CD4-positive, alpha-beta T cell treated with Interferon alpha-2 for 1 hour (primary cell): ENCODE measurements at regions not wholly inside any gene's neighbourhood (a gene's known extent, or its start where the extent isn't known, plus 50 kb on each side); places are given as distances from the start of the nearest gene placed in this dataset.
"Not testable (repeated sequence)": the region's sequence is repeated elsewhere in the genome, so short reads cannot be mapped to it uniquely, and the experiment has no call there.

ENCODE experiments used
- DNase-seq, 2 donors: peaks; one replicate each; pipeline ENCODE4 v3.0.0-alpha.2; 2020 to 2022

DNA sequence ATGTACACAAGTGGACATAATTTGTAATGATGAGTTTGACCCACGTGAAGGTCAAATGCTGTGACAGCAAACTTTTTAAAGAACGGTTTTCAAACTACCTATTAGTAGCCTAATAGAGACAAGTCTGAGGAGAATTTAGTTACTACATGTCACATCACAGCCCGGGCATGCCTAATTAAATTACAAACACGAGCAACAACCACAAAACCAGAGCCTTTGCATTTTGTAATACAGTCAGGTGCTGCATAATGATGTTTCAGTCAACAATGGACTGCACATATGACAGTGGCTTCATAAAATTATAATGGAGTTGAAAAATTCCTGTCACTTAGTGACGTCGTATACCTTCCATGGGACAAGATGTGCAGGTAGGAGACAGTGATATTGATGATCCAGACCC, 274.5 kb downstream of the DACT1 start:
- DNase-seq, result no peak

DNA sequence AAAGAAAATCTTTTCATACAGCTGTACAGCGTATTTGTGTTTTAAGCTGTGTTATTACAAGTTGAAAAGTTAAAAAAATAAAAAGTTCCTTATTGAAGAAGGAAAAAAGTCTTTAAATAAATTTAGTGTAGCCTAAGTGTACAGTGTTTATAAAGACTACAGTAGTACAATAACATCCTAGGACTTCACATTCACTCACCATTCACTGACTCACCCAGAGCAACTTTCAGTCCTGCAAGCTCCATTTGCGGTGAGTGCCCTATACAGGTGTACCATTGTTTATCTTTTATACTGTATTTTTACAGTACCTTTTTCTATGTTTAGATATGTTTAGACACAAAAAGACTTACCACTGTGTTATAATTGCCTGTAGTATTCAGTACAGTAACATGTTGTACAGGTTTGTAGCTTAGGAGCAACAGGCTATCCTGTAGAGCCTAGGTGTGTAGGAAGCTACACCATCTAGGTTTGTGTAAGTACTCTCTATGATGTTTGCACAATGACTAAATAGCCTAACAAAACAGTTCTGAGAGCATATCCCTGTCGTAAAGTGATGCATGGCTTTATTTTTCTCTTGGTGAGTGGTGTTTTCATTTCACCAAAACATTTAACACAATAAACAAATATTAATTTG, 275.2 kb downstream of the DACT1 start:
- DNase-seq, result no peak

DNA sequence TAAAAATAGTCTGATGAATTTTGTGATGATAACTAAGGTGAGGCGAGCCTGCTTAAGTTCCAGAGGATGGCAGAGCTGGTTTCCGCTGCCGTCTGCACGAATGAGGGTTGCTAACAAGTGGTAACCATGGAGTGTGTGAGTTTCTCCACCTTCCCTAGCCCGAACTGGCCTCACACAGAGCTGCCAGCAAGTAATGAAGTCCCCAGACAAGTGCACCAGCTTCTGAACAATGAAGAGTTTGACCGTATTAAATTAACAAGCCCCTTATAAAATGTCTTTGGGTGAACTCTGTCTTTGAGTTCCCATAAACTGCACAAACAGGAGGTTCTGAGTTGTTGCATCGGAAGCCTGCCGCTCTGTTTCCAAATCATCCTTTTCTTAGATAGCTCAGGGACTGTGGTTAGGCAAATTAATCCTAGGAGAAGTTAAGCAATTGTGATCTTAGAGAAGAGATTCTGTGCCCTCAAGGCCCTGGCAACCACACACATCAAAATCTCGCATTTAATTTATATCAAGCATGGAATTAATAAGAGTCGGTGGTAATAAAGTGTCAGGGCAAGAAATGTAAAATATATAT, 274.1 kb upstream of the DAAM1 start:
- no peak for DNase-seq

DNA sequence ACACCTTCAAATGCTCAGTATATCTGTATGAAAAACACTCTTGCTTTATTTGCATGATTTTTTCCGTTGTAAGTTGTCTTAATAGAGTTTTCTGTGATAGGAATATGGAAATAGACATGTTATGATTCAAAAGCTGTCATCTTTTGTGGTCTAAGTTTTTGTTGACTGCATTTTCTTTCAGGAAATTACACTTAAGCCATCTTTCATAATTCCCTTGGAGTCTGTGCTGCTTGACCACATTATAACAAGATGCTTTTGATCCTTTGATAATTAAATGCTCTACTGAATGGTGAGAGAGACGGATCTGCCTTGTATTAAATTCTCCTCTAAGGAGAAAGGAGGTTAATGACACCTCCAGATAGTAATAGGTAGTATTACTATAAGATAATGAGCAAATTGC, 272.8 kb upstream of the DAAM1 start:
- DNase-seq, result no peak

DNA sequence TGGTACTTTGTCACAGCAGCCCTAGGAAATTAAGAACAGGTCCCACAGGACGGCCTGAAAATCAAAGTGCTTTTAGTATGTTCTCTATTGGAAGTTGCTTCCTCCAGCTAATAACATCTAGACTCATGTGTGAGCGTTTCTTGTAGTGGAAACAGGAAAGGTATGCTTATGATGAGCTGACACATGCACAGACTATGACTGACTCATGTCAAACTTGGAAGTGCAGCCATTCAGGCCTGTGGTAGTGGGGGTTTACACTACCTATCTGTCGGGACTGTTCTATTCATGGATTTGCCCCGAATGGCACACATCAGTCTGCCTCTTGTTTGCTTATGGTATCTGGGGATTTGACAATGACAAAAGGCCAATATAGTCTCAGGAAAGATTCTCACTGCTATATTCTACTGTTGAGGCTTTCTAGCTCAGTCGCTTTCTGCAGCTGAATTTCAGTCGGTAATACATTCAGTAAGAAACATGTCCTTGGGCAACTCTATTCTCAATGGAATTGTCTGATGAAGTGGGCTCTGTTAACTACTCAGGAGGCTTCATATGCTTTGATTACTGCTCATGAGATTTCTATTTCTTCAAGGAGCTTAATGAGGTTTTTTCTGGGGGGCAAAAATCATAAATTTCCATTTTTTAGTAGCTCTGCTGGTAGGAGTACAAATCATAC, 270.3 kb upstream of the DAAM1 start:
- DNase-seq, result no peak

DNA sequence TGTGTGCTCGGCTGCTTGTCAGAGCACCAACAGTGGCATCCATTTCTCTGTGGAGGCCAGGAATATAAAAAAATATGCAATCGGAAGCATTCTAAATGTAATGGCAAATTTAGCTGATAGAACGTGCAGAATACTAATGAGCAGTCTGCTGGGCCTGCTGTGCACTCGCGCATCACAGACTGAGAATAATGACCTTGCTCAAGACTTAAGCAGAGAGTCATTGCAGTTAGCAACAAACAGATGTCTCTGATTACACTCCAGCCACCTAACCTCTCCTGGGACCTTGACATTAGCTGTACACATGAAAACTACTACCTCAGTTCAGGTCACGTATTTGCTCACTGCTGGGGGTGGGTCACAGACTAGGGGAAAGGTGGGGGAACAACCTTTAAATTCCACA, 269.2 kb upstream of the DAAM1 start:
- DNase-seq, result no peak

DNA sequence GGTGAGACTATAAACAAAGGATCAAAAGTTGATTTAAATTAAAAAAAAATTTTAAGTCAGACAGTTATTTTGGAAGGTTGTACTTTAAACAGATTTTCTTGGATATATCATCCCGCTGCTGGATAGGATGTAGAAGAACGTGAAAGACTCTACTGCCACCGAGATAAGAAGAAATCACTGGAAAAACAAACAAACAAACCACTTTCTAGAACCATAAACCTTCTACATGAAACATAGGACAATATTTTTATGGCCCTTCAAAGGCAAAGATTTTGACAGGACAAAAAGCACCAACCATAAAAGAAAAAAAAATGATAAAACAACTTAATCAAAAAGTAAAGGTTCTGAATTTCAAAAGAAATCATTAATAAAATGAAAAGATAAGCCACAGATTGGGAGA, 268.2 kb upstream of the DAAM1 start:
- DNase-seq, result no peak

DNA sequence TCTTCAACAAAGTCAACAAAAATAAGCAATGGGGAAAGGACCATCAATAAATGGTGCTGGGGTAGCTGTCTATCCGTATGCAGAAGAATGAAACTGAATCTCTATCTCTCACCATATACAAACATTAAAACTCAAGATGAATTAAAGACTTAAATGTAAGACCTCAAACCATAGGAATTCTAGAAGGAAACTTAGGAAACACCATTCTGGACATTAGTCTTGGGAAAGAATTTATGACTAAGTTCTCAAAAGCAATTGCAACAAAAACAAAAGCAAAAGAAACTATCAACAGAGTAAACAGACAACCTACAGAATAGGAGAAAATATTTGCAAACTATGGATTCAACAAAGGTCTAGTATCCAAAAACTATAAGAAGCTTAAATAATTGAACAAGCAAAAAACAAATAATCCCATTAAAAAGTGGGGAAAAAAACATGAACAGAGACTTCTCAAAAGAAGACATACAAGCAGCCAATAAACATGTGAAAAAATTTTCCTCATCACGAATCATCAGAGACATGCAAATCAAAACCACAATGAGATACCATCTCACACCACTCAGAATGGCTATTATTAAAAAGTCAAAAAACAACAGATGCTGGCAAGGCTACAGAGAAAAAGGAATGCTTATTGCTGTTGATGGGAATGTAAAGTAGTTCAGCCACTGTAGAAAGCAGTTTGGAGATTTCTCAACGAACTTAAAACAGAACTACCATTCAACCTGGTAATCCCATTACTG, 266.1 kb upstream of the DAAM1 start:
- not testable (repeated sequence) for DNase-seq

DNA sequence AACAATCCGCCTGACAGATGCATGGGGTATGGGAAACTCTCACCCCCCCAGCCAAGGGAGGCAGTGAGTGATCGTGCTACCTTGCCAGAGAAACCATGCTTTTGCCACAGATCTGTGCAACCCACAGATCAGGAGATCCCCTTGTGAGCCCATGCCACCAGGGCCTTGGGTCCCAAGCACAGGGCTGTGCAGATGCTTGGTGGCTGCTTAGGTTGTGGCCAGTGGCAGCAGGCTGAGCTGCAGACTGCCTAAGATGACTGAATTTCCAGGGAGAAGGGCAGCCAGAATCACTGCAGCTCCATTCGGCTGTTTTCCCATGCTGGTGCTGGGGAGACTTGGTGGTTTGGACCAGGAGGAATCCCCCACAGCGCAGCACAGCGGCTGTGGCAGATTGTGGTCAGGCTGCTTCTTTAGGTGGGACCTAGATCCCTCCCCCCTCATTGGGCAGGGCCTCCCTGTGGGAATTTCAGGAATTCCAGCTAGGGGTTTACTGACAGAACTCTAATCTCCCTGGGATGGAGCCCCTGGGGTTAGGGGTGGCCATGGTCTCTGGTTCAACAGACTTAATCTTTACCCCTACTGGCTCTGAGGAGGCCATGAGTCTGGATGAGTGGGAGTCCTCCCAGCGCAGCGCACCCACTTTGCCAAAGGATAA, 264.6 kb upstream of the DAAM1 start:
- no peak for DNase-seq

DNA sequence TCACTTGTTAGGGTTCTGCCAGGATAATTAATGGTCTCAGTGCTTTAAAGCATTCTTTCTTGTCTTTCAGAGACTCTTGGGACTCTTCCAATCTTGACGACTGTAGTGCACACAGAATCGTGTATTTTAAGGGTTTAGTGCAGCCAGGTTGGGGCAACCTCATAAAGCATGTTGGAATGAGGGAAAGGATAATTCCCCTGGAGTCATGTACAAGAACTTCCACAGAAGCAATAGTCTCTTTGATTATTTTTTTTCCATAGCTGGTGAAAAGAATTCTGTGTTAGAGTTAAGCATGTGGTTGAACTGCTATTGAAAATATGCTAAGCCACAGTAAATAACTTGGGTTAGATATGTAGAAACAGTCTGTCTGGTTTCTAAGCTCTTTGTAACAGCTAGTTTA, 246.8 kb upstream of the DAAM1 start:
- no peak for DNase-seq

DNA sequence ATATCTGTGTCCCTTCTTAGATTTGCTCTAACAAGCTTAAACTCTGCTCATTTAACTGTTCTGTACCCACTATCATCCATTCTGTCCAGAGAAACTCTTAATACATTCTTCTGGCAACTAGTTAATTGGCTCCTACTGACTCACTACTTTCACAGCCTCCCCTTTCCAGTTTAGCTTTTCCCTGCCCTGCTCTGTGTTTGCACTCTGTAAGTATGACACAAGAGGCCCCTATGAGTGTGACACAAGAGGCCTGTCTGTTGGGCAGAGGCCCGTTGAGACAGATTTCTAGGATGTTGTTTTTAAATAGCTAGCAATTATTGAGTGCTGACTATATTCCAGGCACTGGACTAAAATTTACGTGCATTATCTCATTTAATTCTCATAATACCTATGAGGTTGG, 246.0 kb upstream of the DAAM1 start:
- no peak for DNase-seq

DNA sequence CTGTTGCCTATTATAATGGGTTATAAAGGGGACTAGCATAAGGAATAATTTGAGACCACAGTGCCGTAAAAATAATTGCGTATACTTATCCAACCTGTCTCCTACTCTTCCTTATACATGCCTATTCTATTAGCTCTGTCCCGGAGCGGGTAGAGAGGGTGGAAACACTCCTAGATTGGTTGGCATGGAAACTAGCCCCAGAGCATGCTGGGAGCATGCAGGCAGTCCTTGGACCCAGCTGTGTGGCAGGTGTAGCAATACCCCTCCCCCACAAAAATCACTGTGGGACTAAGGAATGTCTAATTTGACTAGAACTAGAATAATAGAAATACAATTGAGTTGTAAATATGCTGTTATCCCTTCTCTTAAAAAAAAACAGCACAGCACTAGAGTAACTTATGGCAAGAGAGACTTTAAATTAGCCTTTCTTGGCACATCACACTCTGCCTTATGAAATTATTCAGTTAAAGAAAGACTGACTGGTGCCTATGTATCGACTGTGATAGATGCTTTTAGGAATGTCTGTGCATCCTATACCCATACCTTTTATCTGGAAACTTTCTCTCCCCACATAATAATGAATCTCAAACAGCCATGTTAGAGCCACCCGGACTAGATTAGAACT, 244.0 kb upstream of the DAAM1 start:
- no peak for DNase-seq

DNA sequence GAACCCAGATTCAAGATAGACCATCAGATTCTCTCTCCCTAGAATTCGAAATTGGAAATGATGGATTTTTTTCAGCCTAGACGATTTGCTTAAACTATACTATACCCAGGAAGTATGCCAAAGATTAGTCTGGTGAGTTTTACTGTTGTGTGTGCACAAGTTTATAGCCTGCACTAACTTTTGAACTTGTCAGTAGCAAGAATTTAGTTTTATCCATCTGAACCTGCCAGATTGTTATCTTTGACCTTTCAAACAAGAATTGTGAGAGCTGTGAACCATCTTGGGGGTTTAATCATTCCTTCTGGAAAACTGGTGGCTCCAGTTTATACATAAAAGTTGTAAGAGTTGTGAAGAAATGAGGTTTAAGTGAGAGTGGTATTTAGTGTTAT, 243.5 kb upstream of the DAAM1 start:
- no peak for DNase-seq

DNA sequence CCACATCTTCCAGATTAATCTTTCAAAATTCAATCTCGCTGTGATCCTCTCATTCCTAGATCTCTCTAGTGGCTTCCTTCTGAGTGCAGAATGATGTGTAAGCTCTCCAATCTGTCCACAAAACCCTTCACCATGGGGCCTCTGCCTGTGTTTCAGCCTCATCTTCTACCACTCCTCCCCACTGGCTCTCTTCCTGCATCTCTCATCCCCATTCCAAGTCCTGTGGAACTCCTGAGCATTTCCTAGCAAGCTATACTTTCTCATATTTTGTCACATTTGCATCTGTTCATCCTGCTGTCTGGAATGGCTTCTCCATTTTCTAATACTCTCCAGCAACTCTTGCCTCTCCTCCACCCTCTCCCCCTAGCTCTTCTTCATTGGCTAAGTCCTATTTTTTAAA, 242.0 kb upstream of the DAAM1 start:
- DNase-seq, result no peak

DNA sequence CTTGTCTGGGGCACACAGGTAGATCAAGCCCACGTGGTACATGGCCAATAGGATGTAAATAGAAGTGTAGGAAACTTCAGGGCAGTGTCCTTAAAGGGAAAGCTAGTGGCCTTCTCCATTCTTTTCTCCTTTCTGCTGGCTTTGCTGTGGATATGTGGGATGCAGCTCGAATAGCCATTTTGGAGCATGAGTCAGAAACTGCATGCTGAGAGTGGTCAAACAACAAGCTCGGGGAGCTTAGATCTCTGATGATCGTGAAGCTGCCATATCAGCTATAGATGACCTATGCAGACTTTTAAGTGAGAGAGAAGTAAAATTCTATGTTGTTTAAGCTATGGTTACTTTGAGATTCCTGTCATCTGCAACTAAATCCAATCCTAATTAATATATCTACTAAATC, 241.3 kb upstream of the DAAM1 start:
- no peak for DNase-seq

DNA sequence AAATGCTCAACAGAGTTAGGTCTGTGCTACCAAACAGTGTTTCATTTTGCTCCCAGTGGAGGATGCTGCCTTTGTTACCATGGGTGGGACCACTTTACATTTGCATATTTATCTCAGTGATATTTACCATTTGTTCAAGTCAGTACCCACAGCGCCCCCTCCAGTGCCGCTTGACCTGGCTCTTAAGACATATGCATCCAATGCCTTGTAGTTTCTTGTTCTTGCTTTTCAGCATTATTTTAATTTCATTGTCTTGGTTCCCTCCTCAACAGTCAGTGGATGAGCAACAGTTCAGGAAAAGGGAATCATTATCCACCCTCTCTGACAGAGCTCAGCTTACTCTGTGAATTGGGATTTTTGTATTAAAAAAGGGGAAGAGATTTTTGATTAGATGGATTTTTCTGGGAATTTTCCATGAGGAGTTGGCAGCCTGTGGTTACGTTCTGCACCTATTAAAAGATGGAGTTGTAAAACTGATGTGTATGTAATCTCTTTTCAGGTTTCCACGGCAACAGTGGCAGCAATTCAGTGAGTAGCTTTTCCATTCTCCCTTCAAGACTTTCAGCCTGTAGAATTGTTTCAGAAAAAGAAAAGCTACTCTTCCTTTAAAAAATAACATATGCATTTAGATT, 240.5 kb upstream of the DAAM1 start:
- no peak for DNase-seq

DNA sequence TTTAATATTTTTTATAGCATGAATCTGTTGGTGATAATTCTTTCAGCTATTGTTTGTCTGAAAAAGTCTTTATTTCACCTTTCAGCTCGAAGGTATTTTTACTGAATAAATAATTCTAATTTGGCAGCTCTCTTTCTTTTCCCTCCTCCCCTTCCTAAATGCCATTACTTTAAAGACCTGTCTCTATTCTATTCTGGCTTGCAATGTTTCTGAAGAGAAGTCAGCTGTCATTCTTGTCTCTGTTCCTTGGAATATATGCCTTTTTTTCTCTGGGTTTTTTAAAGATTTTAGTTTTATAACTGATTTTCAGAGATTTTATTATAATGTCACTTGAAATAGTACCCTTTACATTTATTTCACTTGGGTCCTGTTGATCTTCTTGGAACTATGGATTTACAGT, 237.9 kb upstream of the DAAM1 start:
- DNase-seq, result no peak

DNA sequence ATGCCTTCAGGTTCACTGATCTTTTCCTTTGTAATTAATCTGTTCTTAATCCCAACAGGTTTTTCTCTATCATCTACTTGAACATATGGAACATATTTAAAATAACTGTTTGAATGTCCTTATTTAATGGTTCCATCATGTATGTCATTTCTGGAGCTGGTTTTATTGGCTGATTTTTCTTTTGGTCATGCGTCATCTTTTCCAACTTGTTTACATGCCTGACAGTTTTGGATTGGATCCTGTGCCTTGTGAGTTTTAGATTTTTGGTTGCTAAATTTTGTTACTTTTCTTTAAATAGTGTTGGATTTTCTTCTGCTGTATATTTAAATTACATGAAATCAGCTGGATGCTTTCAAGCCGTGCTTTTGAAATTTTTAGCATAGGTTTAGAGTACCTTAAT, 237.3 kb upstream of the DAAM1 start:
- no peak for DNase-seq

DNA sequence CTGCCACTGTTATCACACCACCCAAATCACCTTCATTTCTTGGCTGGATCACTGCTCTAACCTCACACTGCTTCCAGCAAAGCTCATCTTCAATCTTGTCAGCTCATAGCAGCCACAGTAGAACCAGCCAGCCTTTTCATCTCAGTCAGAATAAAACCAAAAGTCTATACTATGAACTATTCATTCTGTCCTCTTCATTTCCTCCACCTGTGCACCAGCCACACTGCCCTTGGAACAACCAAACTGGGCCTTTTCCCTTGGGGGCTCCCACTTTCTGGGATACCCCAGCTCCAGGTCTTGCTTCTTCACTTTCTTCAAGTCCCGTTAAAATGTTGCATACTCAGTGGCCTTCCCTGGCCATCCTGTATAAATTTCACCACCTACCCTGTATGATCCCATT, 234.4 kb upstream of the DAAM1 start:
- DNase-seq, result no peak

DNA sequence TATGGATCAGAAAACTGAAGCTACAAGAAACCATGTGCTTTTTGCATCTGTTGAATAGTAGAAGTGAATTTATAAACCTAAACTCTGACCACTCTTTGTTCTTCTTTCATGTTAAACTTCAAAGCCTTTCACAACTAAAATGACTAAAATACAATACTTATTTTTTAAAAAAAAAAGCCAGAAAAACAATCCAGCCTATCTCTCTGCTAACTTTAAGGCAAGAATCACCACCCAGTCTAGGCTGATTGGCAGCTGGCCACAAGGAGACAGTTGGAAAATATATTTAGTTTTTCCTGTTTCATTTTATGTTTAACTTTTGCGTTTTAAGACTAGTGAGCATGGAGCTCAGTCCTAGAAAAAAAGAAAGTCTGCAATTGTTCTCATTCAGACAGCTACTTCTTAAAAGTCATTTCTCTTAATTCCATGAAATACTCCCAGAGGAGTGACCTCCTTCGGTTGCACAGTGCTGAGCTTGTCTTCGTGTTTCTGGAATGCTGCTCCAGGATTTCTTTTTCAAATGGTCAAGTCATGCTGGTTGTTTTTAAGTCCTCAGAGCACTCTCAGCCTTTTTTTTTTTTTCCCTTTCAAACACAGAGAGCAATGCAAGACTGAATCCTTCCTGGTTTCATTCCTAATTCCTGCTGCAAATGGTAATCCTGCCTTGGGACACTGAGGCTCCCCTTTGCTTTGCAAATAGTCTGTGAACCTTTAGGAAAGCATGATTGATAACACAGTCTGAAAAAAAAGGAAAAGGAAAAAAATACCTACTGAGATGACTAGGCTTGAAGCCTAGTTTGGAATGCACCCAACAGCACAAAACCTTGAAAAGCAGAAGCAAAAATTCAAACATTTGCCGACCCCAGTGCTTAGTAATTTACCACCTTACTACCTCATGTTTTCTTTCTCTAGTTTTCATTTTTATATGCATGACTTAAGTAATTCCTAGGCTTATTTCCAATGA, 233.3 kb upstream of the DAAM1 start:
- no peak for DNase-seq

DNA sequence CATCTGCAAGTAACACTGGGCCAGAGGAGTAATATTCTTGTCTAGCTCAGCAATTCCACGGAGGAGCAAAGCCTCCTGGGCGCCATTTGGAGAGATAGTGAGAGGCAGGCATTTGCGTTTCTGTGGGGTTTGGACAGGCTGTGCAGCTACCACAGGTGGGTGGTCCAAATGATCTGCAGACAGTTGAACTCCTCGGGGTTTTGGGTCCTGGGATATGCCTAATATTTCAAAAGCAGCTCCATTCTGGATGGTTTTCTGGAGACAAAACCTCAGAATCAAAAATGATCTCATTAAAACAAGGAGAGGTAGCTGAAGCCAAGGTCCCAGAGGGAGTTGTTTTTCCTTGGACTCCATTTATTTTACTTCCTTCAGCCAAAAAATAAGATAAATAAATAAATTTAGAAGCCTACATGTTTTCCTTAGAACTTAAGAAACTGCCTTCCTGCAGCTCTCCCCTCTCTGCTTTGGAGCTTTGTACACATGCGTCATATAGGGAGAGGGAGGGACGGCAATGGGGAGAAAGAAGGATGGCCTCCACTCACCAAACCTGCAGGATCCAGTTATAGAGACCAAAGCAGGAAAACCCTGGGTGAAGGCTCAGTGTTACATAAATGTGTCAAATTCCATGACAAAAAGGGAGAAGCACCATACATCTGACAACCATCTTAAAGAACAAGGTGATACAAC, 227.3 kb upstream of the DAAM1 start:
- no peak for DNase-seq
